ENCODE measurements at regions not wholly inside any gene's neighbourhood (a gene's known extent, or its start where the extent isn't known, plus 50 kb on each side); places are given as distances from the start of the nearest gene placed in this dataset.

DNA sequence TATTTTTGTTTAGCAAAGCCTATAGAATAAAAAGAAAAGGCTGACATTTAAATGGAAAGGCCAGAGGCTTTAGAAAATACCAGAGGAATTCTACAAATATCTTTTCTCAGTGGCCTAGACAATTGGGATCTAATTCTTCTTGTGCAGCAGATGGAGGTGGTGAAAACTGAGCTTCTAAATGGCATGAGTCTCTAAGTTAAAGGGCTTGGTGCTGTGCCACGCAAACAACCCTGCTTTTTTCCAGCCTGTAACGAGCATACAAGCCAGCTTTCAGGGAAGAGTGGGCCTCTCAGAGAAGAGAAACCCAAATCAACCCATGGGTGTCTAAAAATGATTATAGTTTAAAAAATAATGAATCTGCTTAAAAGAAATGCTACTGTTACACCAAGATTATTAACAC is 237.9 kb upstream of the NAV3 start:
- TF ChIP-seq, protein P1, sequence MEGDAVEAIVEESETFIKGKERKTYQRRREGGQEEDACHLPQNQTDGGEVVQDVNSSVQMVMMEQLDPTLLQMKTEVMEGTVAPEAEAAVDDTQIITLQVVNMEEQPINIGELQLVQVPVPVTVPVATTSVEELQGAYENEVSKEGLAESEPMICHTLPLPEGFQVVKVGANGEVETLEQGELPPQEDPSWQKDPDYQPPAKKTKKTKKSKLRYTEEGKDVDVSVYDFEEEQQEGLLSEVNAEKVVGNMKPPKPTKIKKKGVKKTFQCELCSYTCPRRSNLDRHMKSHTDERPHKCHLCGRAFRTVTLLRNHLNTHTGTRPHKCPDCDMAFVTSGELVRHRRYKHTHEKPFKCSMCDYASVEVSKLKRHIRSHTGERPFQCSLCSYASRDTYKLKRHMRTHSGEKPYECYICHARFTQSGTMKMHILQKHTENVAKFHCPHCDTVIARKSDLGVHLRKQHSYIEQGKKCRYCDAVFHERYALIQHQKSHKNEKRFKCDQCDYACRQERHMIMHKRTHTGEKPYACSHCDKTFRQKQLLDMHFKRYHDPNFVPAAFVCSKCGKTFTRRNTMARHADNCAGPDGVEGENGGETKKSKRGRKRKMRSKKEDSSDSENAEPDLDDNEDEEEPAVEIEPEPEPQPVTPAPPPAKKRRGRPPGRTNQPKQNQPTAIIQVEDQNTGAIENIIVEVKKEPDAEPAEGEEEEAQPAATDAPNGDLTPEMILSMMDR (IDR thresholded peaks at IDR 0.05; ENCODE audit: borderline replicate concordance, extremely low read depth, low read length, poor library complexity, severe bottlenecking) = no peak
- no peak for TF ChIP-seq EZH2 (IDR thresholded peaks at IDR 0.05; ENCODE audit: borderline replicate concordance, low read depth, low read length, severe bottlenecking)
